ENCODE measurements at regions not wholly inside any gene's neighbourhood (a gene's known extent, or its start where the extent isn't known, plus 50 kb on each side); places are given as distances from the start of the nearest gene placed in this dataset.

- TF ChIP-seq CEBPB (IDR thresholded peaks at IDR 0.05): no peak
These were observed 211.9 kb upstream of the SHH start for GRCh38 chr7:156024201-156024600.

- TF ChIP-seq USF1 (IDR thresholded peaks at IDR 0.05) (no peak), MAX (IDR thresholded peaks at IDR 0.05) (no peak), EP300 (IDR thresholded peaks at IDR 0.05; ENCODE audit: borderline replicate concordance) (no peak), FOXM1 (IDR thresholded peaks at IDR 0.05; ENCODE audit: borderline replicate concordance, low read depth) (no peak), EGR1 (IDR thresholded peaks at IDR 0.05) (no peak), TAF1 (IDR thresholded peaks at IDR 0.05; ENCODE audit: low read depth) (no peak), CREB1 (IDR thresholded peaks at IDR 0.05; ENCODE audit: low read depth) (no peak), ZBTB7A (IDR thresholded peaks at IDR 0.05; ENCODE audit: low read depth) (no peak), TCF12 (IDR thresholded peaks at IDR 0.05; ENCODE audit: low read depth) (no peak), NFIC (IDR thresholded peaks at IDR 0.05) (no peak), TEAD4 (IDR thresholded peaks at IDR 0.05) (no peak), RAD21 (IDR thresholded peaks at IDR 0.05; ENCODE audit: low read depth) (no peak)
These were observed 210.5 kb upstream of the SHH start for GRCh38 chr7:156022483-156023459.

GRCh38 chr7:156021471-156021870 lies 209.2 kb upstream of the SHH start:
- TF ChIP-seq TAF1 (IDR thresholded peaks at IDR 0.05; ENCODE audit: low read depth) (no peak), TEAD4 (IDR thresholded peaks at IDR 0.05) (no peak), CREB1 (IDR thresholded peaks at IDR 0.05; ENCODE audit: low read depth) (no peak), TCF12 (IDR thresholded peaks at IDR 0.05; ENCODE audit: low read depth) (no peak)

GRCh38 chr7:156020566-156020965 lies 208.3 kb upstream of the SHH start:
- TF ChIP-seq FOXM1 (IDR thresholded peaks at IDR 0.05; ENCODE audit: borderline replicate concordance, low read depth) (no peak), YY1 (IDR thresholded peaks at IDR 0.05; ENCODE audit: low read depth) (no peak), CEBPB (IDR thresholded peaks at IDR 0.05) (no peak), TCF12 (IDR thresholded peaks at IDR 0.05; ENCODE audit: low read depth) (no peak), ZBTB7A (IDR thresholded peaks at IDR 0.05; ENCODE audit: low read depth) (no peak), USF1 (IDR thresholded peaks at IDR 0.05) (no peak), NFIC (IDR thresholded peaks at IDR 0.05) (no peak), EP300 (IDR thresholded peaks at IDR 0.05; ENCODE audit: borderline replicate concordance) (no peak), EGR1 (IDR thresholded peaks at IDR 0.05) (no peak), TAF1 (IDR thresholded peaks at IDR 0.05; ENCODE audit: low read depth) (no peak), MAX (IDR thresholded peaks at IDR 0.05) (no peak), TEAD4 (IDR thresholded peaks at IDR 0.05) (no peak), RAD21 (IDR thresholded peaks at IDR 0.05; ENCODE audit: low read depth) (no peak), CREB1 (IDR thresholded peaks at IDR 0.05; ENCODE audit: low read depth) (no peak), REST (IDR thresholded peaks at IDR 0.05; ENCODE audit: low read depth) (no peak)

GRCh38 chr7:156019776-156020565 lies 207.7 kb upstream of the SHH start:
- TF ChIP-seq ZBTB7A (IDR thresholded peaks at IDR 0.05; ENCODE audit: low read depth): no peak
- TF ChIP-seq TCF12 (IDR thresholded peaks at IDR 0.05; ENCODE audit: low read depth): no peak
- TF ChIP-seq USF1 (IDR thresholded peaks at IDR 0.05): no peak
- no peak for TF ChIP-seq NFIC (IDR thresholded peaks at IDR 0.05)
- no peak for TF ChIP-seq TEAD4 (IDR thresholded peaks at IDR 0.05)
- TF ChIP-seq FOXM1 (IDR thresholded peaks at IDR 0.05; ENCODE audit: borderline replicate concordance, low read depth): no peak
- no peak for TF ChIP-seq CEBPB (IDR thresholded peaks at IDR 0.05)
- TF ChIP-seq CREB1 (IDR thresholded peaks at IDR 0.05; ENCODE audit: low read depth): no peak
- TF ChIP-seq RAD21 (IDR thresholded peaks at IDR 0.05; ENCODE audit: low read depth): no peak
- TF ChIP-seq EGR1 (IDR thresholded peaks at IDR 0.05): no peak
- TF ChIP-seq TAF1 (IDR thresholded peaks at IDR 0.05; ENCODE audit: low read depth): no peak
- TF ChIP-seq REST (IDR thresholded peaks at IDR 0.05; ENCODE audit: low read depth): no peak
- no peak for TF ChIP-seq MAX (IDR thresholded peaks at IDR 0.05)
- TF ChIP-seq YY1 (IDR thresholded peaks at IDR 0.05; ENCODE audit: low read depth): no peak
- no peak for TF ChIP-seq EP300 (IDR thresholded peaks at IDR 0.05; ENCODE audit: borderline replicate concordance)

Data from Ishikawa (cell line).